Stimulated activated CD4-positive, alpha-beta T cell treated with anti-CD3 and anti-CD28 coated beads, Interleukin-1b, Interleukin-23, amount 100 ng/mL, for 24 hours (primary cell): ENCODE measurements at regions not wholly inside any gene's neighbourhood (a gene's known extent, or its start where the extent isn't known, plus 50 kb on each side); places are given as distances from the start of the nearest gene placed in this dataset.
"Not testable (repeated sequence)": the region's sequence is repeated elsewhere in the genome, so short reads cannot be mapped to it uniquely, and the experiment has no call there.

Experiments used
- DNase-seq, 4 experiments: peaks; one replicate each; pipeline ENCODE4 v3.0.0-alpha.2; 2020; ENCODE audit warnings: low read depth in 4 of 4, low spot score in 1 of 4

- DNase-seq: not testable (repeated sequence)
Measured at GRCh38 chr18:15006616-15007015, 258.6 kb downstream of the ANKRD30B start.

DNA sequence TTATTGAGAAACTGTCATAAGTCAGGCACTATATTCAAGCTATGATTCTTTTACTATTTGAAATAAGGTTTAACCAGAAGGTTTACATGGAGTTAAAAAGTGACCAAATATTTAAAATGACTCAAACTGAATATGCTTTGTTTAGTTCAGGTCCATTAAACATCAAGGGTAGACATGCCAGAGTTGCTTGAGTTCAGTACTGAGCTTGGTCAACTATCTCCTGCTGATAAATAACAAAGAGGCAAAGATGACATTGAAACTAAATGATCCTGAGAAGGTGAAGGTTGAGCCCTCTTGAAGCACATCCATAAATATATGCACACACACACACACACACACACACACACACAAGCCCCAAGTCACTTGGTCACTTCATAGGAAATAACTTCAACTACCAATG lies 278.1 kb downstream of the ANKRD30B start:
- DNase-seq: not testable (repeated sequence)

DNA sequence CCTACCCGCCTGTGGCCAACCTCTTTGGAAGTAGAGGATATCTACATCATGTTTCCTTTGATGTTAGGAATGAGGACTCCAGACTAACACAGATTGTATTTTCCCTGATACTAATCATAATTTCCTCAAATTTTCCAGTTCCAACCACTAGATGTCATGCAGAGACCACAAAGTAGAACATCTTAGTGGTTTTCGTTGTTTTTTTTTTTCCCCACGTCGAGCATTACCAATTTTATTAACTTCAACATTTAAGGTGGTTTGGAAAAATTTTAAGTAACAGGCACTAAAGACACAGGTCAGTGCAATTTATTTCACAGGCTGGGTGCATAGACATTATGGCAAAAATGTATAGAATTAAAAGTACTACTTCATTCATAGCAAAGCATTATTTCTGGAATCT lies 280.1 kb downstream of the ANKRD30B start:
- DNase-seq: not testable (repeated sequence)

GRCh38 chr18:15060279-15060880 lies 312.4 kb downstream of the ANKRD30B start:
- DNase-seq: not testable (repeated sequence)

DNA sequence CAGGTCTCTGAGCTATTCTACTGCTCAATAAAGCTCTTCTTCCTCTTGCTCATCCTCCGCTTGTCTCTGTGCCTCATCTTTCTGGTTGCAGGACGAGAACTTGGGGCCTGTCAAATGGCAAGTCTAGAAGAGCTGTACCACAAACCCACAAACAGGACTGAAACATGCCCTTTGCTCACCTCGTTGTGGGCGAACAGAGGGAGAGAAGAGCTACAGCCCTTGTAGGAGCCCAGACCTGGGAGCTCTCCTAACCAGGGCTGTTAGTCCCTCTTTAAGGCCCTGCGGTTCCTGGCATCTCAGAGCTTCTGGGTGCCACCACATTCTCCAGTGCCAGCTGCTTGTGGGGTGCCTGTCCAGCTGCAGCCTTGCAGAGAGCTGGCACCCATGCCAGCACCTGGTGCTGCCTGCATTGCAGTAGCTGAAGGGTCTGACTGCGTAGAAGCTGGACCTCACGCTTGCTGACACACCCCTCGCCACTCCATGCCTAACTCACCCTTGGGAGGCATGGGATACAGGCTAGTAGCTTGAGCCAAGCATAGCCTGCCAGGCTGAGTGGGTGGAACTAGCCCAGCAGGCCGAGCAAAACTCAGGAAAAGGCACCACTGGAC lies 313.4 kb downstream of the ANKRD30B start:
- not testable (repeated sequence) for DNase-seq

GRCh38 chr18:15066434-15066833 lies 318.5 kb downstream of the ANKRD30B start:
- not testable (repeated sequence) for DNase-seq

DNA sequence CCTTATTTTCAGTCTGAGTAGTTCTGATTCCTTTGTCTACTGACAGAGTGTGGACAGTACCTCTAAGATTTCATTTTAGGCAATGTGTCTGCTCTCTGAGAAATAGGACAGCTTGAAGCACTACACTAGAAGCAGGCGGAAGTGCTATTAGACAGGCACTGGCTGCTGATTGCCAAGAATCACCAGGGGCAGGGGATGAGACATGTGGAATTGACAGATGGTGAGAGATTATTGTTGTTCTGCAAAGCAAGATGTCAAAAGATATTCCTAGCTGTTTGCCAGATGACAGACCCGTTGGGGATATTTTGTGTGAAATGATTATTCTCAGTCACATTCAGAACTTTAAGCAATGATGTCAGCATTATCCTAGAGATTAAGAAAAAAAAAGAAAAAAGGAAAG lies 323.3 kb downstream of the ANKRD30B start:
- DNase-seq: not testable (repeated sequence)
